ENCODE measurements at regions not wholly inside any gene's neighbourhood (a gene's known extent, or its start where the extent isn't known, plus 50 kb on each side); places are given as distances from the start of the nearest gene placed in this dataset.

DNA sequence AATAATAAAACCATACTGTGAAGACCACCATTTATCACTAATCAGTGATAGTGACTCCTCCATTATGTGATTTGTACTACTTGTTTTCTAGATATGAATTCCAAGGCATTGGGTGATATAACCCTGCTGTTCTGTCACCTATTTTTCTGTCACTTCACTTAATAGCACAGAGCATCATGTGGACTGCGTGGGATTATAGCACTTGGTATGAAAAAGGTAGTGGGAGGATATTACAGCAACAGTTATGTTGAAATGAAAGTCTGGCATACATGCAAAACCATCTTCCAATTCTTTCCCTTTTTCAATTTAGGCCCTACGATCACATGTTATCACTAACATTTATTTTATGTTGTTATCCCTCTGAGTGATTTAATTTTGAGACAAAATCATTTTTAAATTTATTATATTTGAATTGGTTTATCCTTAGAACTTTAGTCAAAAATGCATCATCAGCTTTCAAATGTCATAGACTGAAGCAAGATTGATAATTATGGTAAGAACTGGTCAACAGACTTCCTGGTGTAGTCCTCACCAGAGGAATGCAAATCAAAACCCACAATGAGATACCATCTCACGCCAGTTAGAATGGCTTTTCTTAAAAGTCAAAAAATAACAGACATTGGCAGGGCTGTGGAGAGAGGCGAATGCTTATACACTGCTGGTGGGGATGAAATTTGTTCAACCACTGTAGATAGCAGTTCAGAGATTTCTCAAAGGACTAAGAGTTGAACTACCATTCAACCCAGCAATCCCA is 242.6 kb downstream of the IKZF2 start:
- TF ChIP-seq, protein P1, sequence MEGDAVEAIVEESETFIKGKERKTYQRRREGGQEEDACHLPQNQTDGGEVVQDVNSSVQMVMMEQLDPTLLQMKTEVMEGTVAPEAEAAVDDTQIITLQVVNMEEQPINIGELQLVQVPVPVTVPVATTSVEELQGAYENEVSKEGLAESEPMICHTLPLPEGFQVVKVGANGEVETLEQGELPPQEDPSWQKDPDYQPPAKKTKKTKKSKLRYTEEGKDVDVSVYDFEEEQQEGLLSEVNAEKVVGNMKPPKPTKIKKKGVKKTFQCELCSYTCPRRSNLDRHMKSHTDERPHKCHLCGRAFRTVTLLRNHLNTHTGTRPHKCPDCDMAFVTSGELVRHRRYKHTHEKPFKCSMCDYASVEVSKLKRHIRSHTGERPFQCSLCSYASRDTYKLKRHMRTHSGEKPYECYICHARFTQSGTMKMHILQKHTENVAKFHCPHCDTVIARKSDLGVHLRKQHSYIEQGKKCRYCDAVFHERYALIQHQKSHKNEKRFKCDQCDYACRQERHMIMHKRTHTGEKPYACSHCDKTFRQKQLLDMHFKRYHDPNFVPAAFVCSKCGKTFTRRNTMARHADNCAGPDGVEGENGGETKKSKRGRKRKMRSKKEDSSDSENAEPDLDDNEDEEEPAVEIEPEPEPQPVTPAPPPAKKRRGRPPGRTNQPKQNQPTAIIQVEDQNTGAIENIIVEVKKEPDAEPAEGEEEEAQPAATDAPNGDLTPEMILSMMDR (conservative IDR thresholded peaks at IDR 0.05), result no peak
- no peaks in the 10 kb centered on the region for H3K27me3 Mint-ChIP-seq (ENCODE audit: low read depth)
- no peaks in the 10 kb centered on the region for H3K9me3 Mint-ChIP-seq
- H3K4me1 Mint-ChIP-seq, result peaks cover 13% of the 10 kb centered on the region
- no peak overlapping the region for H3K27ac Mint-ChIP-seq (ENCODE audit: unreplicated experiment)
- H3K36me3 Mint-ChIP-seq (ENCODE audit: low read depth), result no peaks in the 10 kb centered on the region
- H3K4me3 Mint-ChIP-seq, result no peak overlapping the region
- no peak for DNase-seq (ENCODE audit: low read depth, low spot score)

- H3K9me3 Mint-ChIP-seq, result no peaks in the 10 kb centered on the region
- H3K36me3 Mint-ChIP-seq (ENCODE audit: low read depth), result no peaks in the 10 kb centered on the region
- no peak overlapping the region for H3K27ac Mint-ChIP-seq (ENCODE audit: unreplicated experiment)
- peaks cover 9% of the 10 kb centered on the region for H3K4me1 Mint-ChIP-seq
- no peak overlapping the region for H3K4me3 Mint-ChIP-seq
- no peaks in the 10 kb centered on the region for H3K27me3 Mint-ChIP-seq (ENCODE audit: low read depth)
- TF ChIP-seq, protein P1 (conservative IDR thresholded peaks at IDR 0.05), result no peak
- no peak for DNase-seq (ENCODE audit: low read depth, low spot score)
These were observed 243.4 kb downstream of the IKZF2 start for GRCh38 chr2:212908031-212908430.

- DNase-seq (ENCODE audit: low read depth, low spot score), result no peak
- TF ChIP-seq, protein P1 (conservative IDR thresholded peaks at IDR 0.05), result no peak
- Mint-ChIP-seq H3K27me3 (ENCODE audit: low read depth) (no peaks in the 10 kb centered on the region), H3K36me3 (ENCODE audit: low read depth) (no peaks in the 10 kb centered on the region), H3K4me3 (no peak overlapping the region), H3K4me1 (no peaks in the 10 kb centered on the region), H3K27ac (ENCODE audit: unreplicated experiment) (no peak overlapping the region), H3K9me3 (no peaks in the 10 kb centered on the region)
These were observed 244.8 kb downstream of the IKZF2 start for GRCh38 chr2:212906620-212907019.

DNA sequence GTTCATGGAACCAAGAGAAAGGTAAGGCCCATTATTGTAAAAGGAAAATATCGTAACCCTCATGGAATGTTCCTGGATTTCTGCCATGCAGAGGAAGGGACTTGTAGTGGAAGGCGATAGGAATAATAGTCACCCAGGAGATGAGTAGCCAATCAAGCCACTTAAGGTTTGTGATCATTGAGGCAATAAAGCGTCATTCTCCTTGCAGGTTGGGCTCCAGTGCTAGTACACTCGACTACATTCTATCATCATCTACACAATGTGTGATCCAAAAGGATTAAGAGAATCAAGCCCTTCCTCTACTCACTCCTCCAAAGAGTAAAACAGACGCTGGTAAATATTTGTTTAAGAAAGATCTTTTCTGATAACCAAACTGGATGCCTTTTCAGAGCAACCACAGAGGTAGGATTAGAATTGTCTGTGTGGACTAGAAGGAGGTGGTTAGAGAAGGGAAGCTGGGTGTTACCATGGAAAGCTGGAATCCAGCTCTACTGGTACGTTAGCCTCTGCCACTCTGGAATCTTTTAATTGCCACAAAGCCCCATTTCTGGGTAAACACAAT is 245.7 kb downstream of the IKZF2 start:
- no peaks in the 10 kb centered on the region for H3K9me3 Mint-ChIP-seq
- no peak overlapping the region for H3K4me3 Mint-ChIP-seq
- H3K4me1 Mint-ChIP-seq, result no peaks in the 10 kb centered on the region
- TF ChIP-seq, protein P1 (conservative IDR thresholded peaks at IDR 0.05), result no peak
- H3K27me3 Mint-ChIP-seq (ENCODE audit: low read depth), result no peaks in the 10 kb centered on the region
- no peak overlapping the region for H3K27ac Mint-ChIP-seq (ENCODE audit: unreplicated experiment)
- no peak for DNase-seq (ENCODE audit: low read depth, low spot score)
- H3K36me3 Mint-ChIP-seq (ENCODE audit: low read depth), result no peaks in the 10 kb centered on the region

GRCh38 chr2:212904646-212905045 is 246.8 kb downstream of the IKZF2 start:
- H3K9me3 Mint-ChIP-seq, result no peaks in the 10 kb centered on the region
- no peaks in the 10 kb centered on the region for H3K4me1 Mint-ChIP-seq
- no peak overlapping the region for H3K4me3 Mint-ChIP-seq
- TF ChIP-seq, protein P1 (conservative IDR thresholded peaks at IDR 0.05), result no peak
- no peaks in the 10 kb centered on the region for H3K27me3 Mint-ChIP-seq (ENCODE audit: low read depth)
- H3K27ac Mint-ChIP-seq (ENCODE audit: unreplicated experiment), result no peak overlapping the region
- H3K36me3 Mint-ChIP-seq (ENCODE audit: low read depth), result no peaks in the 10 kb centered on the region
- DNase-seq (ENCODE audit: low read depth, low spot score), result no peak

Data from neural crest cell (in vitro differentiated cells).